Upper lobe of right lung (tissue), 1 donor: ENCODE measurements at regions not wholly inside any gene's neighbourhood (a gene's known extent, or its start where the extent isn't known, plus 50 kb on each side); places are given as distances from the start of the nearest gene placed in this dataset.

Experiments used
- ATAC-seq: fragments of 200-7000 bp; cut with Tn5 transposase; one replicate; pipeline ENCODE4 v1.9.1; 2020; ENCODE audit warnings: mild to moderate bottlenecking, moderate library complexity
- DNase-seq: peaks from one replicate; pipeline ENCODE4 v3.0.0-alpha.2; 2020
- H3K27ac ChIP-seq: fragments of 200-600 bp; one replicate; pipeline ENCODE4 v1.8.0; 2022
- H3K27me3 ChIP-seq: fragments of 200-600 bp; one replicate; pipeline ENCODE4 v1.8.0; 2022; ENCODE audit warnings: mild to moderate bottlenecking
- H3K36me3 ChIP-seq: fragments of 200-600 bp; one replicate; pipeline ENCODE4 v1.8.0; 2022
- H3K4me1 ChIP-seq: fragments of 200-600 bp; one replicate; pipeline ENCODE4 v1.8.0; 2022
- H3K4me3 ChIP-seq: fragments of 200-600 bp; one replicate; pipeline ENCODE4 v1.8.0; 2022; ENCODE audit warnings: mild to moderate bottlenecking
- H3K9me3 ChIP-seq: fragments of 200-600 bp; one replicate; pipeline ENCODE4 v1.8.0; 2022
- intact Hi-C: fragments of 100-400 bp; cut with DNase I; formaldehyde crosslinking; loops from one replicate; pipeline ENCODE4 v1.11.0; 2022
- TF ChIP-seq, protein P1 (sequence below): fragments of 200-600 bp; IDR thresholded peaks from one replicate; pipeline ENCODE4 v1.8.0; 2022; ENCODE audit warnings: antibody characterized with exemption
- donor health status: DM: no; HTN: yes; CAD: no; lungs with severe emphysema.

DNA sequence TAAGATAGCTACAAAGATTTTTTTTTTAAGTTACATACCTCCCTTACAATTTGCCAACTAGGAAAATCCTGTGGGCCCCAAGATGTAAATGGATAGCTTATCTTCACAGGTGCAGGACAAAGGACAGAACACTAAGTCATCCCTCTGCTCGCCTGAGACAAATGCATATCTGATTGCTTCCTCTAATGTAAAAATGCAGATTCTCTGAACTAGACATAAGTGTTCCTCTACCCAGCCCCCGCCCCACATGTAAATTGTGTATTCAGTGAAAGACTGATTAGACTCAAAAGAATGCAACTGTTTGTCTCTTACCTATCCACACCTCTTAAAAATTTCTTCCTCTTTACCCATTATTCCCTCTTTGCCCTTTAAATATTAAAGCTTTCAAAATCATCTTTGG lies 96.5 kb downstream of the CYP26B1 start:
- no peaks in the 10 kb centered on the region for H3K27me3 ChIP-seq
- TF ChIP-seq, protein P1, sequence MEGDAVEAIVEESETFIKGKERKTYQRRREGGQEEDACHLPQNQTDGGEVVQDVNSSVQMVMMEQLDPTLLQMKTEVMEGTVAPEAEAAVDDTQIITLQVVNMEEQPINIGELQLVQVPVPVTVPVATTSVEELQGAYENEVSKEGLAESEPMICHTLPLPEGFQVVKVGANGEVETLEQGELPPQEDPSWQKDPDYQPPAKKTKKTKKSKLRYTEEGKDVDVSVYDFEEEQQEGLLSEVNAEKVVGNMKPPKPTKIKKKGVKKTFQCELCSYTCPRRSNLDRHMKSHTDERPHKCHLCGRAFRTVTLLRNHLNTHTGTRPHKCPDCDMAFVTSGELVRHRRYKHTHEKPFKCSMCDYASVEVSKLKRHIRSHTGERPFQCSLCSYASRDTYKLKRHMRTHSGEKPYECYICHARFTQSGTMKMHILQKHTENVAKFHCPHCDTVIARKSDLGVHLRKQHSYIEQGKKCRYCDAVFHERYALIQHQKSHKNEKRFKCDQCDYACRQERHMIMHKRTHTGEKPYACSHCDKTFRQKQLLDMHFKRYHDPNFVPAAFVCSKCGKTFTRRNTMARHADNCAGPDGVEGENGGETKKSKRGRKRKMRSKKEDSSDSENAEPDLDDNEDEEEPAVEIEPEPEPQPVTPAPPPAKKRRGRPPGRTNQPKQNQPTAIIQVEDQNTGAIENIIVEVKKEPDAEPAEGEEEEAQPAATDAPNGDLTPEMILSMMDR: no peak
- intact Hi-C loops: no loop called here
- H3K9me3 ChIP-seq: no peaks in the 10 kb centered on the region
- DNase-seq (no peak), ATAC-seq (no peak)
- H3K36me3 ChIP-seq: no peaks in the 10 kb centered on the region
- no peak overlapping the region for H3K27ac ChIP-seq
- no peak overlapping the region for H3K4me3 ChIP-seq
- H3K4me1 ChIP-seq: peaks cover 4% of the 10 kb centered on the region

DNA sequence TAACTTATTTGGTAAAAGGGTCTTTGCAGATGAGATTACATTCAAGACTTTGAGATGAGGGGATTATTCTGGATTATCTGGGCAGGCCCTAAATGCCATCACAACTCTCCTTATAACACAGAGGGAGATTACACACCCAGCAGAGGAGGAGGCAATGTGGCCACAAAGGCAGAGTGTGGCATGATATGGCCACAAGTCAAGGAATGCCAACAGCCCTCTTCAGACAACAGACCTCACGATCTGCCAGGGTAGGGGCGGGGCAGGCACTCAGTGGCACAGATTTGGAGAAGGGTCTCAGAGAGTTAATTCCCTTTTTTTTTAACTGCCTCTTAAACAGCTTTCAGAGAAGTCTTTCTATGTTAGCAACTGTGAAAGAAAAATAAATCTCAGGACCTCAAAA lies 96.9 kb downstream of the CYP26B1 start:
- H3K4me3 ChIP-seq: no peak overlapping the region
- no peak for DNase-seq
- H3K36me3 ChIP-seq: no peaks in the 10 kb centered on the region
- H3K4me1 ChIP-seq: peaks cover 4% of the 10 kb centered on the region
- H3K27ac ChIP-seq: no peak overlapping the region
- TF ChIP-seq, protein P1: no peak
- no peaks in the 10 kb centered on the region for H3K9me3 ChIP-seq
- peak; percentile 85 for ATAC-seq
- H3K27me3 ChIP-seq: no peaks in the 10 kb centered on the region
- intact Hi-C loops: no loop called here

DNA sequence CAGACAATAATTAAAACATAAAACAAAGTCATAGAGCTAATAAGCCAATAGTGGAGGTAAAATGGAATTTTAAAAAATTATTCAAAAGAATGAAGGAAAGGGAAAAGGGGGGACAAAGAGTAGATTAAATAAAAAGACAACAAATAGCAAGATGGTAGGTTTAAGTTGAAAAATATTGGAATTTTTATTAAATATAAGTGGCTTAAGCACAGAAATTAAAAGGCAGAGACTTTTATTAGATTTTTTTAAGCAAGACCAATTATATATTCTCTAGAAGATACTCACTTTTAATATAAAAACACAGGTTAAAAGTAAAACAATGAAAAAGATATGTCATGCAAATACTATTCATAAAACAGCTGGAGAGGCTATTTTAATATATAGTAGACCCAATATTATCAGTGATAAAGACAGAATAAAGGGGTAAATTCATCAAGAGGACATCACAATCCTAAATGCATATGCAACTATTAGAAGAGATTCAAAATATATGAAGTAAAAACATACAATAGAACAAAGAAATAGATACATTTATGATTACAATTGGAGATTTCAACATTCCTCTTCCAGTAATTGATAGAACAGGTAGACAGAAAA lies 98.7 kb downstream of the CYP26B1 start:
- TF ChIP-seq, protein P1: no peak
- intact Hi-C loops: no loop called here
- DNase-seq (no peak), ATAC-seq (no peak)
- H3K27ac ChIP-seq: no peak overlapping the region
- peaks cover 4% of the 10 kb centered on the region for H3K4me1 ChIP-seq
- no peak overlapping the region for H3K4me3 ChIP-seq
- no peaks in the 10 kb centered on the region for H3K36me3 ChIP-seq
- H3K27me3 ChIP-seq: no peaks in the 10 kb centered on the region
- H3K9me3 ChIP-seq: peaks cover 8% of the 10 kb centered on the region

- TF ChIP-seq, protein P1: no peak
- no peak for DNase-seq
- Histone ChIP-seq H3K4me1 (no peaks in the 10 kb centered on the region), H3K27ac (no peak overlapping the region), H3K4me3 (no peak overlapping the region), H3K9me3 (peaks cover 8% of the 10 kb centered on the region), H3K36me3 (no peaks in the 10 kb centered on the region), H3K27me3 (no peaks in the 10 kb centered on the region)
- no peak for ATAC-seq
- intact Hi-C loops: no loop called here
These were observed 103.7 kb downstream of the CYP26B1 start for GRCh38 chr2:72043985-72044384.

DNA sequence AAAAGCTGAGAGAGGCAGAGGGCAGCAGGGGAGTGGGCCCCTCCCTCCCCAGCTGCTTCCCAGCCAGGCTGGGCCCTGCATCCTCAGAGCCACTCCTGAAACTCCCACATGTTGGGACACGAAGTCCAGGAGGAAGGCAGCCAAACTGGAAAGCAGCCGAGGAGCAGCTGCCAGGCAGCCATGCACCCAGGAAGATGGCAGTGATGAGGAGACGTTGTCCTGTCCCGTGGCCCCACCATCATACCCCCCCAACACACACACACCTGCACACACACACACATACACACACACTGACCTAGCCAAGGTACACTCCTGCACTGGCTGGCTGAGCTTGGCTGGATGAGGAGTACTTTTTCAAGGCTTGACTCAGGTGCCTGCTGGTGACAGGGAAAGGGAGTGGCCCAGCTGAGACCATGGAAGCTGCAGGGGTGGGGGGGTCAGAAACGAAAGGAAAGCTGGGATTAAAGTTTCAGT lies 106.0 kb downstream of the CYP26B1 start:
- TF ChIP-seq, protein P1: no peak
- H3K9me3 ChIP-seq: peaks cover 8% of the 10 kb centered on the region
- H3K36me3 ChIP-seq: no peaks in the 10 kb centered on the region
- DNase-seq (no peak), ATAC-seq (no peak)
- H3K27me3 ChIP-seq: no peaks in the 10 kb centered on the region
- no peaks in the 10 kb centered on the region for H3K4me1 ChIP-seq
- H3K27ac ChIP-seq: no peak overlapping the region
- intact Hi-C loops: no loop called here
- no peak overlapping the region for H3K4me3 ChIP-seq
